ENCODE measurements at regions not wholly inside any gene's neighbourhood (a gene's known extent, or its start where the extent isn't known, plus 50 kb on each side); places are given as distances from the start of the nearest gene placed in this dataset.
A peak's percentile ranks its signal among the peaks of the same experiment; 100 is the strongest.
"Not testable (repeated sequence)": the region's sequence is repeated elsewhere in the genome, so short reads cannot be mapped to it uniquely, and the experiment has no call there.

DNA sequence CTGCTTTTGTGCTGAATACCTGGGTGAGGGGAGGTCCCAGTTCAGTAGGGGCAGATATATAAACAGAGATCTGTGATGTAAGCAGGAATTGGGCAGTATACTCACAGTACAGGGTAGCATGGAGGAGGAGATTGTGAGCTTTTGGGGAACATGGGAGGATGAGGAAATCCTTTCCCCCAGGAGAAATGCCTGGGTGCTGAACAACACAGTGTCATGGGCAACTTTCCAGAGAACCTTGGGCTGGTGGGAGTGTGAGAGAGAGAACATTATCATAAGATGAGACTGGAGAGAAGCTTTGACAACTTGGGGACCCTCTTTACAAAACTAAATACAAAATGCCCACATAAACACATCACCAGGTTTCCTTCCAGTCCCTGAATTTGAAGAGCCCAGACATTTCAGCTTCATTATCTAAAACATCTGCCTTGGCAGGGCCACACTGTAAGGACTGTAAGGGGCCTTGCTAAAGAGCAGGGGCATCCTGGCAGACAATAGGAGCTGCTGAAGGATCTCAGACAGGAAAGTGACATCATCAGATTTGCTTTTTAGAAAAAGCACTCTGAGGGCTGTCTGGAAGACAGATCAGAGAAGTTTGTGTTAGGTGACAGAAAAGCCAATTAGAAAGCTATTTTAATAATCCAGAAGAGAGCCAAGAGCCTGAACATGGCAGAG, 105.1 kb upstream of the FOXN2 start:
- DNase-seq (ENCODE audit: extremely low read depth, low read depth, low spot score) = peak; percentile 7

DNA sequence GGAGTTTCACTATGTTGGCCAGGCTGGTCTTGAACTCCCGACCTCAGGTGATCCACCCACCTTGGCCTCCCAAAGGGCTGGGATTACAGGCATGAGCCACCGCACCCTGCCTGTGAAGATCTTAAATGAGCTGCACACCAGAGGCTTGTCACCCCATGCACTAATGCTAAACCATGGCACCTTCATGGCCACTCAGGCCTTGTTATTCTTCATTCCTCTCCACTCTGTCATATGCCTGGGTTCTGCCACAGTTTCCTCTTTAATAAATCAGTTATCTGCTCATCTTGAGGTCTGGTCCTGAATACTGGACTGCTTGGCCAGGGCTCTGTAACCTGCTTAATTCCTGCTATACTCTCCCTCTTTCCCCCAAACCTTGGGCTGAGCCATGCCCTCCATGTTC, 104.3 kb upstream of the FOXN2 start:
- no peak for DNase-seq (ENCODE audit: extremely low read depth, low read depth, low spot score)

DNA sequence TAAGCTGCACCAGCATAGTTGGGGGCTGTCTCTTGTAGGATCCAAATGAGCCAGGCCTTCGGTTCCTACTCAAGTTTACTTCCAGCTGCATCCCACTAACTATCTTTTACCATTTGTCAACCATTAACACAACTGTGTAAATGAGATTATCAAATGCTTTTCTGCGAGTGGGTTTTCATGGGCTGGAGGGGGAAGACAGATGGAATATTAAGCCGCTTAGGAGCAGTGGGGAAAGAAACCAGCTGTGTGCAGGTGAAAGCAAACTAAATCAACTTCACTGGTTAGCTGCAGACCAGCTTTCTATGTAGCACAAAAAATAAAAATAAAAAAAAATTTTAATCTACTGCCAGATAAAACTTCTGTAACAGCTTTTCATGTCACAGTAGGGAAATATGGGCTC, 100.8 kb upstream of the FOXN2 start:
- no peak for DNase-seq (ENCODE audit: extremely low read depth, low read depth, low spot score)

DNA sequence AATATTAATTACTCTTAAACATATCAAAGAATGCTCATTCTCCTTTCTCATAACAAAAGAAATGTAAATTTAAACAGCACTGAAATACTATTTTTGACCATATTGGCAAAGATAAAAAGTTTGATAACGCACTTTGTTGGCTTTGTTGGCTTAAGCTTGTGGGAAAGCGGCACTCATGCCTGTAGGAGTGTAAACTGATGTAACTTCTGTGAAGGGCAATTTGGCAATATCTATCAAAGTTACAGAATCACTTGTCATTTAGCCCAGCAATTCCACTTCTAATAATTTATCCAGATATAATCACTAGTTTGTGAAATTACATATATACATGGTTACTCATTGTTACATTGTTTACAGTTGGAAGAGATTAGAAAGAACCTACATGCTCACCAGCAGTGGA, 96.3 kb upstream of the FOXN2 start:
- no peak for DNase-seq (ENCODE audit: extremely low read depth, low read depth, low spot score)

DNA sequence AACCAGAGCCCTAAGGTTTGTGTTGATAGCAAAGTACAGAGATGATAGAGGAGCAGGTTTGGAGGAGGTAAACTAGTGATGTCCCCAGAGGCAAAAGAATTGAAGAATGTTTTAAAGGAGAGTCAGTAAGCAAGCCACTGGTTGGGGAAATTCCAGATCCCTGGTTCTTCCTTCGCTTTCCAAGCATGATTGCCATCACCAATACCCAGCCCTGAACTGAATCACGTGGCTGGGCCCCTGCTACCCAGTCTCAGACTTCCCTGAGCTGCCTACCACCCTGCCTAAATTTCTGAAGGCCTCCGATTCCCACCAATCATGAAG, 95.3 kb upstream of the FOXN2 start:
- DNase-seq (ENCODE audit: extremely low read depth, low read depth, low spot score) = no peak

DNA sequence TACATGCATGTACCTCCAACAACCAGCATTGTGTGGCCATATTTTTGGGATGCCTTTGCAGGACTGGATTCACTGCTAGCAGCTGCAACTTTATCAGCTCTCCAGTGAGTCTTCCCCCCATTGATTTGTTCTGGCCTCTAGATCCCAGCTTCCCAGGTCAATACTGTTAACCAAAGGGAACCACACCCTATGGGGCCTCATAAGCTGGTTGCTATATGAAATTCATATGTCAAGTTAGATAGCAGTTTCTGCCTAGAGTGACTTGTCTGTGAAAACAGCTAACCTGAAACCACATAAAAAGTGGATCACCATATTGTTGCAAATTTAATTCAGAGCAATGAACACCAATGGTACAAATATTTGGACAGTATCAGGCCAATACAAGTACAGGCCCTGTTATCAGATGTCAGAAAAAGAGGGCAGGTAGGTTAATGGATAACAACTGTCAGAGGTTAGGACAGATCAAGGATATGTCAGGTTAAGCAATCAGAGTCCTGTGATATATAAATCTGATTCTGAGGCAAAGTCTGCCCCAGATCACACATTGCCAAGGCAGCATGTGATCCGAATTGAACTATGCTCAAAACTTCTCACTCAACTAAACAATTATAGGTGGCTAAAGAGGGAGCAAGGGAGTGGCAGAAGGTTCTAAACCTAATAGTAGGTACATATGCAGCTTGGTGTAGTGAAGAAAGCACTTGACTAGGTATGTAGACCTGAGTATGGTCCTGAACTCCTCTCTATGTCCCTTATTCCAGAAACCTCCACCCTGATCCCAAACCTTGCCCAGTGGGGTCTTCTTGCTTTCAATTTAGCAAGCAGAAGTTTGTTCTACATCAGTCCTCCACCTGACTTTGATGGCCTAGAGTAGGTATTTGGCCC, 94.7 kb upstream of the FOXN2 start:
- no peak for DNase-seq (ENCODE audit: extremely low read depth, low read depth, low spot score)

DNA sequence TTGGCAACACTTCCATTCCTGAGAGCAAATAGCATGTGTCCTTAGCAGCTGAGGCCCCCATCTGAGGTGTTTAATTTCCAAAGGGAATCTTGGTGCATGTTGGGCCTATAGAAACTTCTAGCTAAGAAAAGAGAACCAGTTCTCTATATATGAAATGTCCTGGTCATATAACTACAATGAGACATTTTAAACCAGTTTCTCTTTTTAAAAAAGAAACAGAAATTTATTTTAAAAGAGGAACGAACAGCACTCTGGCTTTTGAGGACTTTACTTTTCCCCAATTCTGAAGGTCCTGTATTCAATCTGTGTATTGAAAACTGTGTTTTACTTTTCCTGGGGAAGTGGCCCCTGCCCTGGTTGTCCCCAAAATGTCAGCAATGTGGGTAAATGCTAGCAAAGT, 94.0 kb upstream of the FOXN2 start:
- no peak for DNase-seq (ENCODE audit: extremely low read depth, low read depth, low spot score)

DNA sequence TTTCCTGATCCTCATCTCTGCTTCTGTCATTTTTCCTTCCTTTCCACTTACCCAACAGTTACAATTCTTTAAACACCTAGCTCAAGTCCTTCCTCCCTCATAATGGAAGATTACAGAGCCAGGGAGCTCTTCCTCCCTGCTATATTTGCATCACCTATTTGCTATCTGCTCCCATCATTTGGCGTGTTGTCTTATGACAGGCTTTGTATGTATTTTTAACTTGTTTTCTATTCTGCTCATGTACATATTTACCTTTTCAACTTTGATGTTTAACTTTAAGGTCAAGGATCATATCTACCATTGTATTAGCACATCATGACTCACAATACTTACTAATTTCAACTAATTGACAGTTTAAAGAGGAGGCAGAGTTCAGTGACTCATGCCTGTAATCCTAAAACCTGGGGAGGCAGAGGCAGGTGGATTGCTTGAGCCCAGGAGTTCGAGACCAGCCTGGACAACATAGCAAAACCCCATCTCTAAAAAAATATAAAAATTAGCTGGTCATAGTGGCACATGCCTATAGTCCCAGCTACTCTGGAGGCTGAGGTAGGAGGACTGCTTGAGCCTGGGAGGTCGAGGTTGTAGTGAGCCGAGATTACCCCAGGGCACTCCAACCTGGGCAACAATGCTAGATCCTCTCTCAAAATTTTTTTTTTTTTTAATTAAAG, 92.5 kb upstream of the FOXN2 start:
- no peak for DNase-seq (ENCODE audit: extremely low read depth, low read depth, low spot score)

DNA sequence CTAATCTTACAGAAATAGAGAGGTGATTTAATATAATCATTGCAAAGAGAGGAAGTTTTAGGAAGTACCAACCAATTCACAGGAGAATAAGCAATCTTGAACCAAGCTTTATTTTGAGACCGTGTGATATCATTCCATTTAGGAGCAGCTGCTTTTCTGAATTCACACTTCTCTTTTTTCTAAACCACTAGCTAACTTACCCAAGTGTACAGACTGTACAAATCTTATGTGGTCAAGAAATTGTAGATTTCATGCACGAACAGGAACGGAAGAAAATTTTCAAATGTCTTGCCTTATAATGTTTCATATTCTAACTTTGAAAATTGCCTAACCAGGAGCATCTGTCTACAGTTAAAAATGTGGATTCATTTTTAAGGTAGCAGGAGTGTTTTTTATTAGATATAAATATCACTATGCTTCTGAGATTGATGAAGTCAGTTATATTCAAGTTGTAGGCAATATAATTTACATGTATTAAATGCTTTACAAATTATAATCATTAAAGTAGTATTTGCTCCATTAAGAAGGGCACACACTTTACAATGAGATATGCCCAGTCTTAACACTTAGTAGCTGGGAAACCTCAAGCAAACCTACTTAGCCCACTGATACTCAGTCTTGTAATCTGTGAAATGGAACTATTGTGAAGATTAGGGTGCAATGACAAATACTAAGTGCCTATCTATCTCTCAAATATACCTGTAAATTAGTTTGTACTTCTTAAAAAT, 86.7 kb upstream of the FOXN2 start:
- no peak for DNase-seq (ENCODE audit: extremely low read depth, low read depth, low spot score)

DNA sequence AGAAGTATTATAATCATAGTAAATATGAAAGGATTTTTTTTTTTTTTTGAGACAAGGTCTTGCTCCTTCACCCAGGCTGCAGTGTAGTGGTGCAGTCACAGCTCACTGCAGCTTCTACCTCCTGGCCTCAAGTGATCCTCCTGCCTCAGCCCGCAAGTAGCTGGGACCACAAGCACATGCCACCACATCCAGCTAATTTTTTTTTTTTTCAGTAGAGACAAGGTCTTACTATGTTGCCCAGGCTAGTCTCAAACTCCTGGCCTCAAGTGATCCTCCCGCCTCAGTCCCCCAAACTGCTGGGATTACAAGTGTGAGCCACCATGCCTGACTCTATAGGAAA, 86.2 kb upstream of the FOXN2 start:
- DNase-seq (ENCODE audit: extremely low read depth, low read depth, low spot score) = no peak

DNA sequence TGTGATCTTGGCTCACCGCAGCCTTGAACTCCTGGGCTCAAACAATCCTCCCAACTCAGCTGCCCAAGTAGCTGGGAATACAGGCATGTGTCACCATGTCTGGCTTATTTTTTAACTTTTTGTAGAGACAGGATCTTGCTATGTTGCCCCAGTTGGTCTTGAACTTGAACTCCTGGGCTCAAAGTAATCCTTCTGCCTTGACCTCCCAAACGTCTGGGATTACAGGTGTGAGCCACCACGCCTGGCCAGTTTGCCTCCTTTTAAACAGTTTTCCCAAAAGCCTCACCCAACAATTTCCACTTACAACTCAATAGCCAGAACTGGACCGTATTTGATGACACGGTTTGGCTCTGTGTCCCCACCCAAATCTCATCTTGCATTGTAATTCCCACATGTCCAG, 85.4 kb upstream of the FOXN2 start:
- no peak for DNase-seq (ENCODE audit: extremely low read depth, low read depth, low spot score)

DNA sequence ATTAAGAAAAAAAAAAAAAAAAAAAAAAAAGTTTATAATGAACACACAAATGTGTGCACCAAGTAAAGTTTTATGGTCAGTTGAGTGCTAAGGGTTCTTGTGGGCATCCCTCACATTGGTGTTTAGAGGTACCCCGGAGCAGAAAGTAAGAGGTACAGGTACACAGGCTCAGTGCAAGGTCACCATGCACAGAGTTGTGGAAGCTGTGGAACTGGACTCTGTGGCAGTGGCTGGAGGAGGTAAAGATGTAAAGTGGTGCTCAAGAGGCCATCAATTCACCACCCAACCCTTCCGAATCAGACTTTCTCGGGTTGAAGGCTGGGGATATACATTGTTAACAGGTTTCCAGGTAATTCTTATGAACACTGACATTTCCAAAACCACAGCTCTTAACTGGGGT, 83.6 kb upstream of the FOXN2 start:
- DNase-seq (ENCODE audit: extremely low read depth, low read depth, low spot score) = no peak

DNA sequence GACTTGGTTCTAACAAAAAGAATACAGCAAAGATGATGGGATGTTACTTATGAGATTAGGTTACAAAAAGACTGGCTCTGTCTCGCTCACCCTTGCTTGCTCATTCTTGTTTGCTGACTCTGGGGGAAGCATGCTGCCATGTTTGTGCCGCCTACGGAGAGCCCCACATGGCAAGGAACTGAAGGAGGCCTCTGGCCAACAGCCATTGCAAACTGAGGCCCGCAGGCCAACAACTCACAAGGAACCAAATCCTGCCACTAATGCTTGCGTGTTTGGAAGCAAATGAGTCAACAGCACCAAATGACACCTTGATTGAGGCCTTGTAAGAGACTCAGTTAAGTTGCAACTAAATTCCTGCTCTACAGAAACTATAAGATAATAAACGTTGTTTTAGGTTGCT, 82.1 kb upstream of the FOXN2 start:
- no peak for DNase-seq (ENCODE audit: extremely low read depth, low read depth, low spot score)

DNA sequence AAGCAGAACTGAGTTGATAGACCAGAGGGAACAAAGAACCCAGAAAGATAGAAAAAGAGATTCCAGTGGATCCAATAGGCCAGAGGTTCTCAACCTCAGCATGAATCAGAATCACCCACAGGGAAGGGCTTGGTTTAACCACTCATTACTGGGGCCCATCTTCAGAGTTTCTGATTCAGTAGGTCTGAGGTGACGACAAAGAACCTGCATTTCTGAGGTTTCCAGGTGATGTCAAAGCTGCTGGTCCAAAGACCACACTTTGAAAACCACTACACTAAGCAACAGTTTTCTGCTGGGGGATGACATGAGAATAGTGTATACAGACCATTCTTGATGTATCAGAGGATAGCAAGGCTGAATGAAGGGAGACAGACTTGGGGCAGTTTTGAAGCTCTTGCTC, 81.5 kb upstream of the FOXN2 start:
- no peak for DNase-seq (ENCODE audit: extremely low read depth, low read depth, low spot score)

DNA sequence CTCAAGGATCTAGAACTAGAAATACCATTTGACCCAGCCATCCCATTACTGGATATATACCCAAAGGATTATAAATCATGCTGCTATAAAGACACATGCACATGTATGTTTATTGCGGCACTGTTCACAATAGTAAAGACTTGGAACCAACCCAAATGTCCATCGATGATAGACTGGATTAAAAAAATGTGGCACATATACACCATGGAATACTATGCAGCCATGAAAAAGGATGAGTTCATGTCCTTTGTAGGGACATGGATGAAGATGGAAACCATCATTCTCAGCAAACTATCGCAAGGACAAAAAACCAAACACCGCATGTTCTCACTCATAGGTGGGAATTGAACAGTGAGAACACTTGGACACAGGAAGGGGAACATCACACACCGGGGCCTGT, 80.7 kb upstream of the FOXN2 start:
- DNase-seq (ENCODE audit: extremely low read depth, low read depth, low spot score) = not testable (repeated sequence)

DNA sequence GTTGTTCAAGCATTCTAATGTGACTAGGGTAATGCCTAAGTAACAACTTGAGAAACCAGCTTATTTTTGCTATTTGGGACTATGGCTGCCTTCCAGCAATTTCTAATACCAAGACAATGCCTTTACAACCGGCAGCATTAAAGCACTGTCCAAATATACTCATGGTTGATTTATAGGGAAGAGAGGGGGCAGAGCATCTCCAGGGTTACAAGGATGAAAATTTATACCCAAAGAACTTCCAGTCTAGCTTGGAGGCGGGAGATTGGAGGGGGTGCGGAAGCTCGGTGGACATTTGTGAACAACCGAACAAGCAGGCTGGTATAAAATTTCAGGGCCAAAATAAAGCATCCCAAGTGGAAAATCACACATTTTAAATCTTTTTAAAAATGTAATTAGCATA, 79.4 kb upstream of the FOXN2 start:
- no peak for DNase-seq (ENCODE audit: extremely low read depth, low read depth, low spot score)

DNA sequence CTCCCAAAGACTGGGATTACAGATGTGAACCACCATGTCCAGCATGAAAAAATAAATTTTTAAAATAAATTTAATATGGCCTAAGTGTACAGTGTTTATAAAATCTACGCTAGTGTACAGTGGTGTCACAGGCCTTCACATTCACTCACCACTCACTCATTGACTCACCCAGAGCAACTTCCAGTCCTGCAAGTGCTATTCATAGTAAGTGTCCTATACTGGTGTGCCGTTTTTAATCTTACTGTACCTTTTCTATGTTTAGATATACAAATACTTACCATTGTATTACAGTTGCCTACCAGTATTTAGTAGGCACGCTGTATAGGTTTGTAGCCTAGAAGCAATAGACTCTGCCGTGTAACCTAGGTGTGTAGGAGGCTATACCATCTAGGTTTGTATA, 76.1 kb upstream of the FOXN2 start:
- DNase-seq (ENCODE audit: extremely low read depth, low read depth, low spot score) = no peak

DNA sequence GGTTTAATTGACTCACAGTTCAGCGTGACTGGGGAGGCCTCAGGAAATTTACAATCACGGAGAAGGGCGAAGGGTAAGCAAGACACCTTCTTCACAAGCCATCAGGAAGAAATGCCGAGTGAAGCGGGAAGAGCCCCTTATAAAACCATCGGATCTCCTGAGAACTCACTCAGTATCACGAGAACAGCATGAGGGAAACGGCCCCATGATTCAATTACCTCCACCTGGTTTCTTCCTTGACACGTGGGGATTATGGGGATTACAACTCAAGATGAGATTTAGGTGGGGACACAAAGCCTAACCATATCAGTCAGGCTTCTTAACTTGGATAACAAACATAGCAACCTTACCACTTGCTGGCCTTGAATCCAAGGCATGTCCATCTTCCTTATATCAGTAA, 73.6 kb upstream of the FOXN2 start:
- no peak for DNase-seq (ENCODE audit: extremely low read depth, low read depth, low spot score)

DNA sequence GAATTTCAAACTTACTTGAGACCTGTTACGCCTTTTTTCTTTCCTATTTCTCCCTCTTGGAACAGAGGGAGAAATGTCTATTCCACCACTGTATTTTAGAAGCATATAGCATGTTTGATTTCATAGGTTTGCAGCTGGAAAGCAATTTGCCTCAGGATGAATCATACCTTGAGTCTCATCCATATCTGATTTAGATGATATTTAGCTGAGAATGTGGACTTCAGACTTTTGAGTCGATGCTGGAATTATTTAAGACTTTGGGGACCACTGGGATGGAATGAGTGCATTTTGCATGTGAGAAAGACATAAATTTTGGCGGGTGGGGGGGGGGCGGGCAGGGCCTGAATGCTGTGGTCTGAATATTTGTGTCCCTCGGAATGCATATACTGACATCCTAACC, 67.3 kb upstream of the FOXN2 start:
- no peak for DNase-seq (ENCODE audit: extremely low read depth, low read depth, low spot score)

DNA sequence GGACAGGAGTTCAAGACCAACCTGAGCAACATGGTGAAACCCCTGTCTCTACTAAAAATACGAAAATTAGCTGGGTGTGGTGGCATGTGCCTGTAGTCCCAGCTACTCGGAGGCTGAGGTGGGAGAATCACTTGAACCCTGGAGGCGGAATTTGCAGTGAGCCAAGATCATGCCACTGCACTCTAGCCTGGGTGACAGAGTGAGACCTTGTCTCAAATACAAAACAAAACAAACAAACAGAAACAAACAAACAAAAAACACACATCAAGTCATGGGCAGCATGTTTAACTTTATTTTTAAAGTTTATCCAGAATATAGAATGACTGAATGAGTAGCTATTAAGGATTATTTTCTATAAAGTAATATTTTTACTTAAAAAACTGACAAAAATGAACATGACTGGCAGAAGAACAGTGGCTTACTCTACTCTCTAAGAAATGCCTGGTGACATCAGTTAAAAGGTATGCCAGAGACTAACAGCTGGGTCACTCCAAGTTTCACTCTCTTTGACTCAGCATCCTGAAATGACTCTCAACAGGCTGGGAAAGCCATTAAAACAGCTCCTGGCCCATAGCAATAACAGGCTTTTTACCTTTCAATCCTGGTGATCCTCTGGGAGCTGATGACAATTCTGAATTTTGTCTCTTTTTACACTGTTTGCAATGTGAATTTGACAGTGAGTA, 66.1 kb upstream of the FOXN2 start:
- DNase-seq (ENCODE audit: extremely low read depth, low read depth, low spot score) = peak; percentile 61

DNA sequence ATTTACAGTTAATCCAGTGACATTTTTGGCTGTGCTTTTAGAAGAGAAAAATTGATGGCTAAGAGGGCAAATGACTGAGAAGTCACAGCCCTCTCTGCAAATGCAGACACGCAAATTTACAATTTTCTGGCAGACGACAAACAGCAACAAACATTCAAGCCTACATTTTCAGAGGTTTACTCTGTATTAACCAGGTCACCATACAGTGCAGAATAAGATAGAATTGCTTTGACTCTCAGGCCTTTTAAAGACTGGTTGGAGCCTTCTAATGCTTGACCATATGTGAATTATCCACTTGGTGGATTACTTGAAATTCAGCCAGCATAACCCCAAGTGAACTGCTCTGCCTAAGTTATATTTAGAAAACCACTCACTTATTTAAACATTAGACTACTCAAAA, 65.5 kb upstream of the FOXN2 start:
- DNase-seq (ENCODE audit: extremely low read depth, low read depth, low spot score) = no peak
